ENCODE measurements at regions not wholly inside any gene's neighbourhood (a gene's known extent, or its start where the extent isn't known, plus 50 kb on each side); places are given as distances from the start of the nearest gene placed in this dataset.
A peak's percentile ranks its signal among the peaks of the same experiment; 100 is the strongest.

DNA sequence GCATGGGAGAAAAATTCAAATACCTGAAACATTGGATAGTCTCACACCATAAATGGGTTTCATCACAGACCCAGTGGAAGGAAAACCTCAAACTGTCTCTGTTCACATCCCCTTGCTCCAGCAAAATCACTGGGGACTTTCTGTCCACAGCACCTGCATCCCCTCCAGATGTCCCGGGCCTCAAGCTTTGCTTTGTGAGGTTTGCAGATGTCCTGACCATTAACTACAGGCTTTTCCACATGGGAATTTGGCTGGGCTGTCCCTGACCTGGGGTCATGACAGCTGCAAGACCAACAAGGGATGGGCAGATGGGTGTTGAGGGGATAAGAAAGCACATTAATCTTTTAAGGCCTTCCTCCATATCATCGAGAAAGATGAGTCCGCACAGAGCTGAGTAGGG, 427.9 kb downstream of the TXNL1 start:
- Histone ChIP-seq H3K4me3 (replicated peaks in 1 of 3) (no peak overlapping the region), H3K36me3 (no peaks in the 10 kb centered on the region), H3K4me1 (no peaks in the 10 kb centered on the region), H3K27me3 (no peaks in the 10 kb centered on the region), H3K9me3 (no peaks in the 10 kb centered on the region), H3K27ac (no peak overlapping the region)
- WGBS, 2 donors, result 79 to 92% methylated on average over 3 of the region's 3 CpGs
- intact Hi-C loops (cut with DNase I), result no loop called here
- DNase-seq, result no peak
- TF ChIP-seq POLR2A (IDR thresholded peaks at IDR 0.05), result no peak
- TF ChIP-seq, protein P1, sequence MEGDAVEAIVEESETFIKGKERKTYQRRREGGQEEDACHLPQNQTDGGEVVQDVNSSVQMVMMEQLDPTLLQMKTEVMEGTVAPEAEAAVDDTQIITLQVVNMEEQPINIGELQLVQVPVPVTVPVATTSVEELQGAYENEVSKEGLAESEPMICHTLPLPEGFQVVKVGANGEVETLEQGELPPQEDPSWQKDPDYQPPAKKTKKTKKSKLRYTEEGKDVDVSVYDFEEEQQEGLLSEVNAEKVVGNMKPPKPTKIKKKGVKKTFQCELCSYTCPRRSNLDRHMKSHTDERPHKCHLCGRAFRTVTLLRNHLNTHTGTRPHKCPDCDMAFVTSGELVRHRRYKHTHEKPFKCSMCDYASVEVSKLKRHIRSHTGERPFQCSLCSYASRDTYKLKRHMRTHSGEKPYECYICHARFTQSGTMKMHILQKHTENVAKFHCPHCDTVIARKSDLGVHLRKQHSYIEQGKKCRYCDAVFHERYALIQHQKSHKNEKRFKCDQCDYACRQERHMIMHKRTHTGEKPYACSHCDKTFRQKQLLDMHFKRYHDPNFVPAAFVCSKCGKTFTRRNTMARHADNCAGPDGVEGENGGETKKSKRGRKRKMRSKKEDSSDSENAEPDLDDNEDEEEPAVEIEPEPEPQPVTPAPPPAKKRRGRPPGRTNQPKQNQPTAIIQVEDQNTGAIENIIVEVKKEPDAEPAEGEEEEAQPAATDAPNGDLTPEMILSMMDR (IDR thresholded peaks at IDR 0.05), result no peak

GRCh38 chr18:56207989-56208388, 430.4 kb downstream of the TXNL1 start:
- no peak overlapping the region for H3K27ac ChIP-seq
- no peak for DNase-seq
- no peaks in the 10 kb centered on the region for H3K36me3 ChIP-seq
- WGBS, 2 donors, result 91 to 93% methylated on average over 6 of the region's 6 CpGs
- no peak overlapping the region for H3K4me3 ChIP-seq (replicated peaks in 1 of 3)
- no peaks in the 10 kb centered on the region for H3K27me3 ChIP-seq
- no peaks in the 10 kb centered on the region for H3K4me1 ChIP-seq
- intact Hi-C loops (cut with DNase I), result no loop called here
- TF ChIP-seq, protein P1 (IDR thresholded peaks at IDR 0.05), result no peak
- TF ChIP-seq POLR2A (IDR thresholded peaks at IDR 0.05), result no peak
- H3K9me3 ChIP-seq, result no peaks in the 10 kb centered on the region

DNA sequence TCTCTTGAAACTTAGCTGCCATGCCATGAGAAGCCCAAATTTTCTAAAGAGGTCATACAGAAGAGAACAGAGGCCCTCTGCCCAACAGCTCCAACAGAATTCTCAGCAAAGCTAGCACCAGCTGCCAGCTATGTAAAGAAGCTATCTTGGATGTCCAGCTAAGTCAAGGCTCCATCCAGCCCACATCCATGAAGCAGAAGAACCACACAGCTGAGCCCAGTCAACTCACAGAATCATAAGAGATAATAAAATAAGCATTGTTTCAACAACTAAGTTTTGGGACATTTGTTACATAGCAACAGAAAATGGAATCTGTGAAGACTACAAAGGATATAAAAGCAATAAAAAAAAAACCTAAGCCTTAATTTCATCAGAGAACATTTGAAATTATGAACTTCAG, 434.3 kb downstream of the TXNL1 start:
- DNase-seq, result no peak
- H3K27ac ChIP-seq, result no peak overlapping the region
- H3K9me3 ChIP-seq, result no peaks in the 10 kb centered on the region
- TF ChIP-seq POLR2A (IDR thresholded peaks at IDR 0.05), result no peak
- TF ChIP-seq, protein P1 (IDR thresholded peaks at IDR 0.05), result no peak
- H3K36me3 ChIP-seq, result no peaks in the 10 kb centered on the region
- H3K4me3 ChIP-seq (replicated peaks in 1 of 3), result no peak overlapping the region
- H3K4me1 ChIP-seq, result peaks cover 0 to 17% of the 10 kb centered on the region in 2 donors
- intact Hi-C loops (cut with DNase I), result no loop called here
- H3K27me3 ChIP-seq, result no peaks in the 10 kb centered on the region

DNA sequence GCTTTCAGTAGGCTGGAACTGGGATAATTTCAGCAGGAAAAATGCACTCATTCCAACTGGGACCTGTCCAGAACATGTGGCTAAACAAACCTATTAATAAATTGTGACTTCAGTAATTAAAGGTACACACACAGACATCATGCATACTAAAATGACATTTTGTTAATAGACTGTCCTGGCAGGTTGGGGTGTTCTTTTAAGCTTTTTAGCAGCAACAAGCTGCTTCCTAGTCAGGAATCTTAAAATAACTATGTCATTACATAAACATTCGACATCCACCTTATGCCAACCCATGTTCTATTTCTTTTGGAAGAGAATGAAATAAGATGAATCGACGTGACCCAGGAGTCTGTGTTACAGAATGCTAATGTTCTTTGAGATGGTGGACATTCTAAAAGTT, 435.7 kb downstream of the TXNL1 start:
- 69 to 71% methylated on average over 3 of the region's 3 CpGs for WGBS, 2 donors
- TF ChIP-seq, protein P1 (IDR thresholded peaks at IDR 0.05), result no peak
- no peak for TF ChIP-seq POLR2A (IDR thresholded peaks at IDR 0.05)
- Histone ChIP-seq H3K4me3 (replicated peaks in 1 of 3) (no peak overlapping the region), H3K4me1 (peaks cover 0 to 19% of the 10 kb centered on the region in 2 donors), H3K27ac (no peak overlapping the region), H3K27me3 (no peaks in the 10 kb centered on the region), H3K36me3 (no peaks in the 10 kb centered on the region), H3K9me3 (no peaks in the 10 kb centered on the region)
- no peak for DNase-seq
- intact Hi-C loops (cut with DNase I), result no loop called here

GRCh38 chr18:56200381-56200911, 437.9 kb downstream of the TXNL1 start:
- 64 to 77% methylated on average over 1 of the region's 1 CpG for WGBS, 2 donors
- Histone ChIP-seq H3K9me3 (no peaks in the 10 kb centered on the region), H3K4me1 (peaks cover 0 to 23% of the 10 kb centered on the region in 2 donors), H3K4me3 (replicated peaks in 1 of 3) (no peak overlapping the region), H3K27me3 (no peaks in the 10 kb centered on the region), H3K36me3 (no peaks in the 10 kb centered on the region), H3K27ac (peak overlapping the region in 1 of 3 donors; percentile 8)
- no peak for TF ChIP-seq POLR2A (IDR thresholded peaks at IDR 0.05)
- TF ChIP-seq, protein P1 (IDR thresholded peaks at IDR 0.05), result no peak
- intact Hi-C loops (cut with DNase I), result no loop called here
- DNase-seq, result no peak
